ENCODE measurements at regions not wholly inside any gene's neighbourhood (a gene's known extent, or its start where the extent isn't known, plus 50 kb on each side); places are given as distances from the start of the nearest gene placed in this dataset.
"Not testable (repeated sequence)": the region's sequence is repeated elsewhere in the genome, so short reads cannot be mapped to it uniquely, and the experiment has no call there.

- no peak for DNase-seq
Observed at GRCh38 chr2:235414422-235414821, 79.4 kb upstream of the AGAP1 start.

- DNase-seq: no peak
Observed at GRCh38 chr2:235416858-235417499, 76.9 kb upstream of the AGAP1 start.

GRCh38 chr2:235418918-235419317, 74.9 kb upstream of the AGAP1 start:
- no peak for DNase-seq

- DNase-seq: no peak
Observed at GRCh38 chr2:235419996-235420395, 73.8 kb upstream of the AGAP1 start.

- no peak for DNase-seq
Observed at GRCh38 chr2:235421618-235422017, 72.2 kb upstream of the AGAP1 start.

GRCh38 chr2:235430366-235431083, 63.3 kb upstream of the AGAP1 start:
- DNase-seq: no peak

GRCh38 chr2:235432741-235433520, 60.9 kb upstream of the AGAP1 start:
- DNase-seq: no peak

- no peak for DNase-seq
Observed at GRCh38 chr2:235433860-235434259, 60.0 kb upstream of the AGAP1 start.

GRCh38 chr2:235439959-235440662, 53.7 kb upstream of the AGAP1 start:
- no peak for DNase-seq

- DNase-seq: not testable (repeated sequence)
Observed at GRCh38 chr2:235443580-235443979, 50.3 kb upstream of the AGAP1 start.

All from stimulated activated CD4-positive, alpha-beta T cell treated with anti-CD3 and anti-CD28 coated beads, Interleukin-4, amount 100 ng/mL, for 24 hours (primary cell).